ENCODE measurements at regions not wholly inside any gene's neighbourhood (a gene's known extent, or its start where the extent isn't known, plus 50 kb on each side); places are given as distances from the start of the nearest gene placed in this dataset.

DNA sequence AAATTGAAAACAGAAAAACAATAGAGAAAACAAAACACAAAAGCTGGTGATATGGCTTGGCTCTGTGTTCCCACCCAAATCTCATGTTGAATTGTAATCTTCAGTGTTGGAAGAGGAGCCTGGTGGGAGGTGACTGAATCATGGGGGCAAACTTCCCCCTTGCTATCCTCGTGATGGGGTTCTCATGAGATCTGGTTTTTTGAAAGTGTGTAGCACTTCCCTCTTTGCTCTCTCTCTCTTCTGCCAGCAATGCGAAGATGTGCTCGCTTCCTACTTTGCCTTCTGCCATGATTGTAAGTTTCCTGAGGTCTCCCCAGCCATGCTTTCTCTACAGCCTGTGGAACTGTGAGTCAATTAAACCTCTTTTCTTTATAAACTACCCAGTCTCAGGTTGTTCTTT is 112.3 kb upstream of the UXS1 start:
- H3K27ac Mint-ChIP-seq (ENCODE audit: unreplicated experiment) = no peak overlapping the region
- H3K27me3 Mint-ChIP-seq (ENCODE audit: unreplicated experiment) = no peaks in the 10 kb centered on the region
- DNase-seq (ENCODE audit: low spot score) = no peak
- no peak overlapping the region for H3K4me3 Mint-ChIP-seq (ENCODE audit: unreplicated experiment)
- H3K9me3 Mint-ChIP-seq (ENCODE audit: unreplicated experiment) = no peaks in the 10 kb centered on the region
- TF ChIP-seq, protein P1, sequence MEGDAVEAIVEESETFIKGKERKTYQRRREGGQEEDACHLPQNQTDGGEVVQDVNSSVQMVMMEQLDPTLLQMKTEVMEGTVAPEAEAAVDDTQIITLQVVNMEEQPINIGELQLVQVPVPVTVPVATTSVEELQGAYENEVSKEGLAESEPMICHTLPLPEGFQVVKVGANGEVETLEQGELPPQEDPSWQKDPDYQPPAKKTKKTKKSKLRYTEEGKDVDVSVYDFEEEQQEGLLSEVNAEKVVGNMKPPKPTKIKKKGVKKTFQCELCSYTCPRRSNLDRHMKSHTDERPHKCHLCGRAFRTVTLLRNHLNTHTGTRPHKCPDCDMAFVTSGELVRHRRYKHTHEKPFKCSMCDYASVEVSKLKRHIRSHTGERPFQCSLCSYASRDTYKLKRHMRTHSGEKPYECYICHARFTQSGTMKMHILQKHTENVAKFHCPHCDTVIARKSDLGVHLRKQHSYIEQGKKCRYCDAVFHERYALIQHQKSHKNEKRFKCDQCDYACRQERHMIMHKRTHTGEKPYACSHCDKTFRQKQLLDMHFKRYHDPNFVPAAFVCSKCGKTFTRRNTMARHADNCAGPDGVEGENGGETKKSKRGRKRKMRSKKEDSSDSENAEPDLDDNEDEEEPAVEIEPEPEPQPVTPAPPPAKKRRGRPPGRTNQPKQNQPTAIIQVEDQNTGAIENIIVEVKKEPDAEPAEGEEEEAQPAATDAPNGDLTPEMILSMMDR (IDR thresholded peaks at IDR 0.05; ENCODE audit: unreplicated experiment) = no peak
- H3K36me3 Mint-ChIP-seq (ENCODE audit: low read depth, unreplicated experiment) = no peaks in the 10 kb centered on the region
- H3K4me1 Mint-ChIP-seq (ENCODE audit: unreplicated experiment) = no peaks in the 10 kb centered on the region

DNA sequence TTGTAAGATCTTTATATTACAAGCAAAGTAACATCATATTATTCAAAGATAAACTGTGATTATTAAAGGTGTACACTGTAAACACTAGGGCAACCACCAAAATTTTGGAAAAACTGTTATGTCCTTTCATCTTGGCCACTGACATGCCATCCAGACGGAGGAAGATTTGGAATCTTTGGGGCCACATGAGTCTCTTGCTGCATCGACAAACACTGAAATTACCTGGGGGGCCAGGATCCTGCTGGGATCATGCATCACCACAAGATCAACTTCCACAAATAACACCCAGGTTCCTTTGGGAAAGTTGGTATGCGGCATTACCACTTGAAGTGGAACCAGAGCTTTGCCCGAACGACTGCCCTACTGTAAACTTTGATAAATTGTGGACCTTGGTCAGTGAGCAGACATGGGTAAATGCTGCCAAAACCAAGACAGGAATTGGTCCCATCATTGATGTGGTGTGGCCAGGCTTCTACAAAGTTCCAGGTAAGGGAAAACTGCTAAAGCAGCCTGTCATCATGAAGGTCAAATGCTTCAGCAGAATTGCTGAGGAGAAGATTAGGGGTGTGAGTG is 110.6 kb upstream of the UXS1 start:
- Mint-ChIP-seq H3K36me3 (ENCODE audit: low read depth, unreplicated experiment) (no peaks in the 10 kb centered on the region), H3K27me3 (ENCODE audit: unreplicated experiment) (no peaks in the 10 kb centered on the region), H3K9me3 (ENCODE audit: unreplicated experiment) (no peaks in the 10 kb centered on the region), H3K4me1 (ENCODE audit: unreplicated experiment) (no peaks in the 10 kb centered on the region), H3K27ac (ENCODE audit: unreplicated experiment) (no peak overlapping the region), H3K4me3 (ENCODE audit: unreplicated experiment) (no peak overlapping the region)
- no peak for DNase-seq (ENCODE audit: low spot score)
- TF ChIP-seq, protein P1 (IDR thresholded peaks at IDR 0.05; ENCODE audit: unreplicated experiment) = no peak

DNA sequence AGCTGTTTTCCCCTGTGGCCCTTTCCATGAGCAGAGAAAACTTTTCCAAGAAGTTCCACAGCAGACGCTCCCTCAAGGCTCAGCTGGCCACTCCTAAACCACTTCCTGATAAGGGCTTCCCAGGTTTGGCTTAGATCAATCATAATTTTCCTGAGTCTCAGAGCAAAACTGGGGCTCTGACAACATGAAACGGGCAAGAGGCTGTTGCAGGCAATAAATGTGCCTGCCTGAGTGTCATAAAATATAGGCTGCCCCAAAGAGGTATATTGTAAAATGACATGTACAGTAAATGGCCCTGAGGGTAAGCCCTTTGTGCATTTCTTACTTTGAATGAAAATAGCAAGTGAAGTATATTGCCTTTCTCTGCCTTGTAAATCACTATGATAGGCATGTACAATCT is 105.6 kb upstream of the UXS1 start:
- no peaks in the 10 kb centered on the region for H3K9me3 Mint-ChIP-seq (ENCODE audit: unreplicated experiment)
- no peak for DNase-seq (ENCODE audit: low spot score)
- no peaks in the 10 kb centered on the region for H3K36me3 Mint-ChIP-seq (ENCODE audit: low read depth, unreplicated experiment)

DNA sequence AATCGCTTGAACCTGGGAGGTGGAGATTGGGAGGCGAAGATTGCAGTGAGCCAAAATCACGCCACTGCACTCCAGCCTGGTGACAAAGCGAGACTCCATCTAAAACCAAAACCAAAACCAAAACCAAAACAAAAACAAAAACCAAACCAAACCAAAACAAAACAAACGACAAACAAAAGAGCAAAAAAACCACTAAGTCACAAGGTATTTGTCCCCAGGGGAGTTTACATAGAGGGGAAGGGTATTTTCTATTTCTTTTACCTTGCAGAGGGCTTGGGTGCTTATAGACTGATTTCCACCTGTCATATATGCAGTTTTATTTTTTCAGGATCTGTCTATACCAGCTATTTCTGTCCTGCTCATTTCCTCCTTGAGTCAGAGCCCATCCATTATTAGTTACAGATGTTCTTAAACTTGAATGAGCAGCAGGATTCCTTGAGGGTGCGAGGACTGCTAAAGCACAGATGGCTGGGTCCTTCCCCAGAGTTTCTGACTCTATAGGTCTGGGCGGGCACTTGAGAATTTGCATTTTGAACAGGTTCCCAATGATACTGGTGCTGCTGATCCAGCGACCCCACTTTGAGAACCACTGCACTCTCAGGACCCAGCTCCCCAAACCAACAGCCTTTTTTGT is 102.2 kb upstream of the UXS1 start:
- no peak for DNase-seq (ENCODE audit: low spot score)
- no peaks in the 10 kb centered on the region for H3K4me1 Mint-ChIP-seq (ENCODE audit: unreplicated experiment)
- TF ChIP-seq, protein P1 (IDR thresholded peaks at IDR 0.05; ENCODE audit: unreplicated experiment) = no peak
- H3K27me3 Mint-ChIP-seq (ENCODE audit: unreplicated experiment) = no peaks in the 10 kb centered on the region
- H3K36me3 Mint-ChIP-seq (ENCODE audit: low read depth, unreplicated experiment) = no peaks in the 10 kb centered on the region
- H3K27ac Mint-ChIP-seq (ENCODE audit: unreplicated experiment) = no peak overlapping the region
- H3K4me3 Mint-ChIP-seq (ENCODE audit: unreplicated experiment) = no peak overlapping the region
- H3K9me3 Mint-ChIP-seq (ENCODE audit: unreplicated experiment) = no peaks in the 10 kb centered on the region

More for the DNA sequence above, 105.6 kb upstream of the UXS1 start:
- Mint-ChIP-seq H3K27me3 (ENCODE audit: unreplicated experiment) (no peaks in the 10 kb centered on the region), H3K4me1 (ENCODE audit: unreplicated experiment) (no peaks in the 10 kb centered on the region), H3K4me3 (ENCODE audit: unreplicated experiment) (no peak overlapping the region), H3K27ac (ENCODE audit: unreplicated experiment) (no peak overlapping the region)
- TF ChIP-seq, protein P1 (IDR thresholded peaks at IDR 0.05; ENCODE audit: unreplicated experiment) = no peak

DNA sequence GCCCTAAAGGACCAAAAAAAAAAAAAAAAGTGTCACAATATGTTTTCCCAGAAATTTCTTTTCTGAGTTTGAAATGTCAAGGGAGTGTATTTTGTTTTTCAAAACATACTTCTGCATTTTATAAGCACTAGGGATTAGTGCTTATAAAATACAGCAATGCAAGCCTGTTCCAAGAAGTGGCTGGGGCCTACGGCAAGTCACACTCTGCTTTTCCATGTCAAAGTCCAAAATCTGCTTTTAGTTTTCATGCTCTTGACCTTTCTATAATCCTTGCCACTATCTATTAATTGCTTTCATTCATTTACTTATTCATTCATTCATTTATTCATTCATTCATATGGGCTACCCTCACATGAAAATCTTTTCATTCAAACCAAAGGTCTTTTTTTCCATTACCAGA is 100.1 kb upstream of the UXS1 start:
- H3K27ac Mint-ChIP-seq (ENCODE audit: unreplicated experiment) = no peak overlapping the region

More for the DNA sequence above, 100.1 kb upstream of the UXS1 start:
- no peaks in the 10 kb centered on the region for H3K27me3 Mint-ChIP-seq (ENCODE audit: unreplicated experiment)
- H3K36me3 Mint-ChIP-seq (ENCODE audit: low read depth, unreplicated experiment) = no peaks in the 10 kb centered on the region
- DNase-seq (ENCODE audit: low spot score) = no peak
- H3K4me3 Mint-ChIP-seq (ENCODE audit: unreplicated experiment) = no peak overlapping the region
- TF ChIP-seq, protein P1 (IDR thresholded peaks at IDR 0.05; ENCODE audit: unreplicated experiment) = no peak
- H3K9me3 Mint-ChIP-seq (ENCODE audit: unreplicated experiment) = no peaks in the 10 kb centered on the region
- H3K4me1 Mint-ChIP-seq (ENCODE audit: unreplicated experiment) = no peaks in the 10 kb centered on the region

All from endothelial cell (in vitro differentiated cells).